Kidney epithelial cell (primary cell): ENCODE measurements at regions not wholly inside any gene's neighbourhood (a gene's known extent, or its start where the extent isn't known, plus 50 kb on each side); places are given as distances from the start of the nearest gene placed in this dataset.
"Not testable (repeated sequence)": the region's sequence is repeated elsewhere in the genome, so short reads cannot be mapped to it uniquely, and the experiment has no call there.

Experiments used
- DNase-seq: peaks from one replicate; pipeline ENCODE4 v3.0.0-alpha.2; 2010; ENCODE audit warnings: low read depth
- H3K27me3 ChIP-seq: 2 replicates; pipeline ENCODE4 v1.6.0; 2011; ENCODE audit warnings: low read length; ENCODE audit not compliant: control insufficient read depth, insufficient read depth
- H3K36me3 ChIP-seq: 2 replicates; pipeline ENCODE4 v1.5.1; 2011; ENCODE audit warnings: low read length; ENCODE audit not compliant: control insufficient read depth, insufficient read depth
- H3K4me3 ChIP-seq: 2 replicates; pipeline ENCODE4 v1.5.1; 2011; ENCODE audit warnings: low read depth, mild to moderate bottlenecking, control low read depth, low read length
- CTCF ChIP-seq: IDR thresholded peaks from 2 replicates; pipeline ENCODE4 v1.5.1; 2011; ENCODE audit warnings: mild to moderate bottlenecking, moderate library complexity, low read length, control low read depth, inconsistent platforms; ENCODE audit not compliant: insufficient read depth, poor library complexity, severe bottlenecking

GRCh38 chr17:30597776-30598288 is 120.6 kb downstream of the GOSR1 start:
- TF ChIP-seq CTCF = no peak
- no peaks in the 10 kb centered on the region for H3K27me3 ChIP-seq
- no peak for DNase-seq
- no peak overlapping the region for H3K4me3 ChIP-seq
- H3K36me3 ChIP-seq = no peaks in the 10 kb centered on the region

- not testable (repeated sequence) for H3K27me3 ChIP-seq, H3K36me3 ChIP-seq, DNase-seq, H3K4me3 ChIP-seq
These were observed 120.0 kb downstream of the GOSR1 start for GRCh38 chr17:30596948-30597775.

- DNase-seq, H3K36me3 ChIP-seq, H3K4me3 ChIP-seq, H3K27me3 ChIP-seq: not testable (repeated sequence)
These were observed 117.8 kb downstream of the GOSR1 start for GRCh38 chr17:30594953-30595371.

- no peaks in the 10 kb centered on the region for H3K27me3 ChIP-seq
- no peak for TF ChIP-seq CTCF
- no peaks in the 10 kb centered on the region for H3K36me3 ChIP-seq
- no peak for DNase-seq
- H3K4me3 ChIP-seq = no peak overlapping the region
These were observed 117.2 kb downstream of the GOSR1 start for GRCh38 chr17:30594223-30594952.

- no peaks in the 10 kb centered on the region for H3K36me3 ChIP-seq
- DNase-seq = no peak
- no peak for TF ChIP-seq CTCF
These were observed 113.0 kb downstream of the GOSR1 start for GRCh38 chr17:30590081-30590733.

GRCh38 chr17:30589431-30589830 is 112.2 kb downstream of the GOSR1 start:
- no peaks in the 10 kb centered on the region for H3K27me3 ChIP-seq
- DNase-seq = no peak
- H3K4me3 ChIP-seq = no peak overlapping the region
- H3K36me3 ChIP-seq = no peaks in the 10 kb centered on the region
- TF ChIP-seq CTCF = no peak

More at GRCh38 chr17:30590081-30590733, 113.0 kb downstream of the GOSR1 start:
- Histone ChIP-seq H3K27me3 (no peaks in the 10 kb centered on the region), H3K4me3 (no peak overlapping the region)
